ENCODE measurements at regions not wholly inside any gene's neighbourhood (a gene's known extent, or its start where the extent isn't known, plus 50 kb on each side); places are given as distances from the start of the nearest gene placed in this dataset.
"Not testable (repeated sequence)": the region's sequence is repeated elsewhere in the genome, so short reads cannot be mapped to it uniquely, and the experiment has no call there.

- not testable (repeated sequence) for TF ChIP-seq RAD21 (IDR thresholded peaks at IDR 0.05; ENCODE audit: low read length); TAF1 (IDR thresholded peaks at IDR 0.05; ENCODE audit: borderline replicate concordance, low read depth, low read length); PBX3 (IDR thresholded peaks at IDR 0.05); EZH2phosphoT487 (IDR thresholded peaks at IDR 0.05; ENCODE audit: borderline replicate concordance, low read depth)
Measured at GRCh38 chr14:19340976-19341375, 93.2 kb downstream of the POTEG start.
